ENCODE measurements at regions not wholly inside any gene's neighbourhood (a gene's known extent, or its start where the extent isn't known, plus 50 kb on each side); places are given as distances from the start of the nearest gene placed in this dataset.

- no peak overlapping the region for H3K4me2 ChIP-seq (ENCODE audit: insufficient read depth, low read length)
- H3K4me3 ChIP-seq (ENCODE audit: insufficient read depth, low read length): no peak overlapping the region
- no peaks in the 10 kb centered on the region for H3K79me2 ChIP-seq (ENCODE audit: insufficient read depth, low read length)
- peaks cover 2% of the 10 kb centered on the region for H3K9me3 ChIP-seq (ENCODE audit: low read depth, low read length)
- H3K27me3 ChIP-seq (ENCODE audit: insufficient read depth, low read length): no peaks in the 10 kb centered on the region
- no peaks in the 10 kb centered on the region for H3K4me1 ChIP-seq (ENCODE audit: insufficient read depth, low read length)
- H3K36me3 ChIP-seq (ENCODE audit: insufficient read depth, low read length): no peaks in the 10 kb centered on the region
- H4K20me1 ChIP-seq (ENCODE audit: insufficient read depth, low read length): no peaks in the 10 kb centered on the region
- TF ChIP-seq, protein P1, sequence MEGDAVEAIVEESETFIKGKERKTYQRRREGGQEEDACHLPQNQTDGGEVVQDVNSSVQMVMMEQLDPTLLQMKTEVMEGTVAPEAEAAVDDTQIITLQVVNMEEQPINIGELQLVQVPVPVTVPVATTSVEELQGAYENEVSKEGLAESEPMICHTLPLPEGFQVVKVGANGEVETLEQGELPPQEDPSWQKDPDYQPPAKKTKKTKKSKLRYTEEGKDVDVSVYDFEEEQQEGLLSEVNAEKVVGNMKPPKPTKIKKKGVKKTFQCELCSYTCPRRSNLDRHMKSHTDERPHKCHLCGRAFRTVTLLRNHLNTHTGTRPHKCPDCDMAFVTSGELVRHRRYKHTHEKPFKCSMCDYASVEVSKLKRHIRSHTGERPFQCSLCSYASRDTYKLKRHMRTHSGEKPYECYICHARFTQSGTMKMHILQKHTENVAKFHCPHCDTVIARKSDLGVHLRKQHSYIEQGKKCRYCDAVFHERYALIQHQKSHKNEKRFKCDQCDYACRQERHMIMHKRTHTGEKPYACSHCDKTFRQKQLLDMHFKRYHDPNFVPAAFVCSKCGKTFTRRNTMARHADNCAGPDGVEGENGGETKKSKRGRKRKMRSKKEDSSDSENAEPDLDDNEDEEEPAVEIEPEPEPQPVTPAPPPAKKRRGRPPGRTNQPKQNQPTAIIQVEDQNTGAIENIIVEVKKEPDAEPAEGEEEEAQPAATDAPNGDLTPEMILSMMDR (IDR thresholded peaks at IDR 0.05; ENCODE audit: extremely low read depth, low read depth, low read length): no peak
- H3K27ac ChIP-seq (ENCODE audit: low read depth, low read length): no peak overlapping the region
- no peak for DNase-seq (ENCODE audit: insufficient read length, low spot score, missing footprints)
- H2AFZ ChIP-seq (ENCODE audit: low read length): no peak overlapping the region
Measured at GRCh38 chr2:59458800-59459199, 1094.7 kb downstream of the BCL11A start.

- Histone ChIP-seq H3K4me2 (ENCODE audit: insufficient read depth, low read length) (no peak overlapping the region), H3K36me3 (ENCODE audit: insufficient read depth, low read length) (no peaks in the 10 kb centered on the region), H3K27me3 (ENCODE audit: insufficient read depth, low read length) (no peaks in the 10 kb centered on the region), H3K4me3 (ENCODE audit: insufficient read depth, low read length) (no peak overlapping the region), H4K20me1 (ENCODE audit: insufficient read depth, low read length) (no peaks in the 10 kb centered on the region), H2AFZ (ENCODE audit: low read length) (no peak overlapping the region), H3K79me2 (ENCODE audit: insufficient read depth, low read length) (no peaks in the 10 kb centered on the region), H3K4me1 (ENCODE audit: insufficient read depth, low read length) (no peaks in the 10 kb centered on the region), H3K9me3 (ENCODE audit: low read depth, low read length) (peaks cover 2% of the 10 kb centered on the region), H3K27ac (ENCODE audit: low read depth, low read length) (no peak overlapping the region)
- peak; percentile 50 for DNase-seq (ENCODE audit: insufficient read length, low spot score, missing footprints)
- TF ChIP-seq, protein P1 (IDR thresholded peaks at IDR 0.05; ENCODE audit: extremely low read depth, low read depth, low read length): no peak
Measured at GRCh38 chr2:59456285-59456684, 1097.2 kb downstream of the BCL11A start.

DNA sequence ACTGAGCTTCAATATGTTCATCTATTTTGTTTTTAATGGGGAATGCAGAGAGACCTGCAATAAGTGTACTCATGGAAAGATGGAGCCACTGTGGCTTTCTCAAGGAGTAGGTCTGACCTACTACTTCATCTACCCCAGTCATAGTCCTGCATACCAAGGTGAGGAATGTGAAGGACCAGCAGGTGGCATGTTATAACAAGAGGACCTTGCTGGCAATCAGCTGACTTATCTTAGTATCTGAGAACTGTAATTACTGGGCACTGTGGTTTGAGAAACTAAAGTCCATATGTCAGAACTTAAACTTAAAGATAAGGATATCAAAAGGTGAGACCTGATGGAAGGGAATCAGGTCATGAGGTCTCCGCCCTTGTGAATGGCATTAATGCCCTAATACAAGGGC lies 1104.2 kb downstream of the BCL11A start:
- TF ChIP-seq, protein P1 (IDR thresholded peaks at IDR 0.05; ENCODE audit: extremely low read depth, low read depth, low read length): no peak
- H2AFZ ChIP-seq (ENCODE audit: low read length): no peak overlapping the region
- DNase-seq (ENCODE audit: insufficient read length, low spot score, missing footprints): no peak
- no peaks in the 10 kb centered on the region for H4K20me1 ChIP-seq (ENCODE audit: insufficient read depth, low read length)
- H3K9me3 ChIP-seq (ENCODE audit: low read depth, low read length): no peaks in the 10 kb centered on the region
- H3K36me3 ChIP-seq (ENCODE audit: insufficient read depth, low read length): no peaks in the 10 kb centered on the region
- no peaks in the 10 kb centered on the region for H3K79me2 ChIP-seq (ENCODE audit: insufficient read depth, low read length)
- no peaks in the 10 kb centered on the region for H3K4me1 ChIP-seq (ENCODE audit: insufficient read depth, low read length)
- no peak overlapping the region for H3K4me2 ChIP-seq (ENCODE audit: insufficient read depth, low read length)
- H3K27ac ChIP-seq (ENCODE audit: low read depth, low read length): no peak overlapping the region
- H3K27me3 ChIP-seq (ENCODE audit: insufficient read depth, low read length): no peaks in the 10 kb centered on the region
- no peak overlapping the region for H3K4me3 ChIP-seq (ENCODE audit: insufficient read depth, low read length)

DNA sequence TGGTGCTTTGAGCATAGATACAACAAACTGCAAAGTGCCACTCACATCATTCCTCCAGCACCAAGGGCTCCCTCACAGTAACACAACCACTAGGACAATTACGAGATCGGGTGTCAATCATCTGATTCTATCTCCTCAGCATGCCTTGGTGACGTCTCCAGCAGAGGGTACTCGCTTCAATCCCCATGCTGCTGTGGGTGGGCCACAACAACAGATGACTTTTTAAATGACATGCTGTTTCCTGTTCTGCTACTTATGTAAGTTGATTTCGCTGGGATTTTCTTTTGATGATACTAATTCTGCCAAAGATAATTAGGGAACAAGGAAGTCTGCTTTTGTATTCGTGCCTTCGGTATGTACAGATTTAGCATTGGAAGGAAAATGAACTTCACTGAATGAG lies 1113.0 kb downstream of the BCL11A start:
- TF ChIP-seq, protein P1 (IDR thresholded peaks at IDR 0.05; ENCODE audit: extremely low read depth, low read depth, low read length): no peak

More for the DNA sequence above, 1113.0 kb downstream of the BCL11A start:
- Histone ChIP-seq H3K36me3 (ENCODE audit: insufficient read depth, low read length) (no peaks in the 10 kb centered on the region), H3K9me3 (ENCODE audit: low read depth, low read length) (no peaks in the 10 kb centered on the region), H3K27ac (ENCODE audit: low read depth, low read length) (no peak overlapping the region), H4K20me1 (ENCODE audit: insufficient read depth, low read length) (no peaks in the 10 kb centered on the region), H3K79me2 (ENCODE audit: insufficient read depth, low read length) (no peaks in the 10 kb centered on the region), H3K4me3 (ENCODE audit: insufficient read depth, low read length) (no peak overlapping the region), H3K4me1 (ENCODE audit: insufficient read depth, low read length) (no peaks in the 10 kb centered on the region), H3K27me3 (ENCODE audit: insufficient read depth, low read length) (no peaks in the 10 kb centered on the region), H2AFZ (ENCODE audit: low read length) (no peak overlapping the region), H3K4me2 (ENCODE audit: insufficient read depth, low read length) (no peak overlapping the region)
- DNase-seq (ENCODE audit: insufficient read length, low spot score, missing footprints): no peak

All from osteoblast (primary cell).